SK-N-SH (cell line): ENCODE measurements at regions not wholly inside any gene's neighbourhood (a gene's known extent, or its start where the extent isn't known, plus 50 kb on each side); places are given as distances from the start of the nearest gene placed in this dataset.

Source experiments
- CTCF ChIA-PET: fragments of 300-600, 350-600 bp; formaldehyde crosslinking; extraction: SDS; loops from one replicate; lab custom pipeline; 2021; lab: Yijun Ruan, JAX
- POLR2A ChIA-PET: fragments of 350-600 bp; sonication (Branson Sonifier 250); formaldehyde crosslinking; extraction: SDS; loops from one replicate; lab custom pipeline; 2020; ENCODE audit warnings: antibody characterized with exemption, inconsistent platforms; lab: Yijun Ruan, JAX
- DNase-seq: peaks from one replicate; pipeline ENCODE4 v3.0.0; 2012
- H2AFZ ChIP-seq: fragments of 200-600 bp; sonication (generic); 2 replicates; pipeline ENCODE4 v1.8.1; 2016; ENCODE audit warnings: antibody characterized with exemption, mild to moderate bottlenecking, low read depth
- H3F3A ChIP-seq: fragments of 200-600 bp; sonication (generic); replicated peaks from 2 replicates; pipeline ENCODE3; 2016; ENCODE audit warnings: antibody characterized with exemption, mild to moderate bottlenecking; ENCODE audit not compliant: insufficient read depth
- H3K27ac ChIP-seq, 2 experiments: fragments of 200-500 bp in 1 of 2; fragments of 200-600 bp in 1 of 2; sonication (Bioruptor generic) in 1 of 2; sonication (generic), shearing (Covaris generic) in 1 of 2; 2 replicates each; pipeline versions ENCODE4 v1.5.1 to v1.6.1; 2014 to 2016; ENCODE audit warnings: low read depth in 2 of 2, inconsistent platforms in 1 of 2, low read length in 1 of 2, mild to moderate bottlenecking in 1 of 2, mixed read lengths in 1 of 2
- H3K27me3 ChIP-seq: fragments of 200-600 bp; sonication (generic), shearing (Covaris generic); 2 replicates; pipeline ENCODE4 v1.6.1; 2016; ENCODE audit warnings: mixed run types; ENCODE audit not compliant: insufficient read depth
- H3K36me3 ChIP-seq, 2 experiments: fragments of 200-500 bp in 1 of 2; fragments of 200-600 bp in 1 of 2; sonication (Bioruptor generic) in 1 of 2; sonication (generic) in 1 of 2; replicated peaks in 1 of 2; 2 replicates each; pipeline versions ENCODE3 to v1.5.1; 2014 to 2016; ENCODE audit warnings: low read length in 1 of 2, mild to moderate bottlenecking in 1 of 2; ENCODE audit not compliant: insufficient read depth in 2 of 2, control insufficient read depth in 1 of 2
- H3K4me1 ChIP-seq, 2 experiments: fragments of 200-500 bp in 1 of 2; fragments of 200-600 bp in 1 of 2; sonication (Bioruptor generic) in 1 of 2; sonication (generic), shearing (Covaris generic) in 1 of 2; 2 replicates each; pipeline versions ENCODE4 v1.5.1 to v1.6.1; 2014 to 2016; ENCODE audit warnings: low read depth in 1 of 2, low read length in 1 of 2, mixed run types in 1 of 2; ENCODE audit not compliant: insufficient read depth in 2 of 2, control insufficient read depth in 1 of 2
- H3K4me2 ChIP-seq: fragments of 200-600 bp; sonication (generic), shearing (Covaris generic); 2 replicates; pipeline ENCODE4 v1.6.1; 2017; ENCODE audit warnings: mixed run types
- H3K4me3 ChIP-seq, 2 experiments: fragments of 200-500 bp in 1 of 2; fragments of 200-600 bp in 1 of 2; sonication (Bioruptor generic) in 1 of 2; sonication (generic), shearing (Covaris generic) in 1 of 2; 2 replicates each; pipeline versions ENCODE4 v1.5.1 to v1.8.1; 2014 to 2016; ENCODE audit warnings: low read depth in 2 of 2, inconsistent platforms in 1 of 2, low read length in 1 of 2, mild to moderate bottlenecking in 1 of 2, mixed read lengths in 1 of 2, moderate library complexity in 1 of 2
- H3K79me2 ChIP-seq: fragments of 200-600 bp; sonication (generic); 2 replicates; pipeline ENCODE4 v1.8.1; 2017; ENCODE audit warnings: mild to moderate bottlenecking; ENCODE audit not compliant: insufficient read depth
- H3K9ac ChIP-seq: fragments of 200-600 bp; sonication (generic); 2 replicates; pipeline ENCODE4 v1.6.1; 2017; ENCODE audit warnings: mixed run types
- H3K9me2 ChIP-seq: fragments of 200-600 bp; sonication (generic); 2 replicates; pipeline ENCODE4 v1.6.1; 2017; ENCODE audit warnings: mixed run types
- H3K9me3 ChIP-seq: fragments of 200-600 bp; sonication (generic); 2 replicates; pipeline ENCODE4 v1.6.1; 2017; ENCODE audit warnings: mixed run types, mild to moderate bottlenecking, moderate library complexity
- H4K20me1 ChIP-seq: fragments of 200-600 bp; sonication (generic); 2 replicates; pipeline ENCODE4 v1.6.1; 2017; ENCODE audit warnings: mild to moderate bottlenecking, mixed run types; ENCODE audit not compliant: insufficient read depth
- EZH2phosphoT487 ChIP-seq: fragments of 200-600 bp; sonication (generic); IDR thresholded peaks from 2 replicates; pipeline ENCODE4 v1.6.1; 2017; ENCODE audit warnings: low read depth, mixed run types, mild to moderate bottlenecking, antibody characterized with exemption, moderate library complexity, borderline replicate concordance
- FOSL2 ChIP-seq: IDR thresholded peaks from 2 replicates; pipeline ENCODE4 v1.4.0; 2012; ENCODE audit warnings: low read depth, mild to moderate bottlenecking, moderate library complexity, borderline replicate concordance
- GATA2 ChIP-seq: sonication (generic); formaldehyde crosslinking; IDR thresholded peaks from 2 replicates; pipeline ENCODE4 v1.5.0; 2020; ENCODE audit warnings: mild to moderate bottlenecking, missing genetic modification reagents
- NRF1 ChIP-seq: IDR thresholded peaks from 2 replicates; pipeline ENCODE4 v1.6.1; 2012; ENCODE audit warnings: low read depth, mild to moderate bottlenecking, low read length
- POLR2AphosphoS5 ChIP-seq: IDR thresholded peaks from 2 replicates; pipeline ENCODE4 v1.6.1; 2012; ENCODE audit warnings: low read depth, low read length
- RXRA ChIP-seq: IDR thresholded peaks from 2 replicates; pipeline ENCODE4 v1.4.0; 2012; ENCODE audit warnings: low read depth, mild to moderate bottlenecking, borderline replicate concordance
- TCF12 ChIP-seq: IDR thresholded peaks from 2 replicates; pipeline ENCODE4 v1.4.0; 2012
- TEAD4 ChIP-seq: IDR thresholded peaks from 2 replicates; pipeline ENCODE4 v1.4.0; 2012; ENCODE audit warnings: mild to moderate bottlenecking, borderline replicate concordance; ENCODE audit not compliant: insufficient read depth
- YY1 ChIP-seq: IDR thresholded peaks from 2 replicates; pipeline ENCODE4 v1.4.0; 2012; ENCODE audit warnings: low read depth, mild to moderate bottlenecking
- WGBS: methylation state at CpG from one replicate; pipeline ENCODE4 v1.1.6; 2017; ENCODE audit warnings: low lambda C conversion rate; 5-methylcytosine and 5-hydroxymethylcytosine counted together
- TF ChIP-seq, protein P1 (sequence below): IDR thresholded peaks from 2 replicates; pipeline ENCODE4 v1.4.0; 2012; ENCODE audit warnings: low read depth, borderline replicate concordance
- TF ChIP-seq, protein P2 (sequence below): fragments of 150-350 bp; IDR thresholded peaks from 2 replicates; pipeline ENCODE4 v1.6.1; 2017; ENCODE audit warnings: antibody characterized with exemption, low read length, low read depth, borderline replicate concordance
- TF ChIP-seq, protein P3 (sequence below): fragments of 200-600 bp; sonication (generic); IDR thresholded peaks from 2 replicates; pipeline ENCODE4 v1.6.1; 2017; ENCODE audit warnings: antibody characterized with exemption, mild to moderate bottlenecking, moderate library complexity
- TF ChIP-seq, protein P4 (sequence below): fragments of 150-350 bp; IDR thresholded peaks from 2 replicates; pipeline ENCODE4 v1.6.1; 2016; ENCODE audit warnings: mild to moderate bottlenecking, low read depth, low read length
- TF ChIP-seq, protein P5 (sequence below): IDR thresholded peaks from 2 replicates; pipeline ENCODE4; 2012
- TF ChIP-seq, protein P6 (sequence below): IDR thresholded peaks from 2 replicates; pipeline ENCODE4 v1.6.1; 2012; ENCODE audit warnings: mild to moderate bottlenecking, low read depth, low read length, moderate library complexity

DNA sequence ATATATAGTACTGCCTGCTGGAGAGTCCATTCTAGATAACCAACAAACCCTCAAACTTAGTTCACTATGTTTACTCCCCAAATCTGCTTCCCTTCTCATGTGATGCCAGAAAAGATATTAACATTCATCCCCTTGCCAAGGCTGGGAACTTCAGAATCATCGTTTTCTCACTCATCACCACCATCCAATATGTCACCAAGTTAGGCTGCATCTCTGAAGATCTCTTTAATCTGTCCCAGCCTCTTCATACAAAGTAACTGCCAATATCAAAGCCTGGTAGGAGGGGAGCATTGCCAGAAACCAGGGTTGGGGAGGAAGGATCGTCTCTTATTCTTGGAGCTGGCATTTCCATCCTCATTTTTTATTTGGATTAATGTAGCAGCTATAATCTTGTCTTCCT lies 71.6 kb downstream of the XCL2 start:
- no peaks in the 10 kb centered on the region for H3K36me3 ChIP-seq
- H3F3A ChIP-seq, result peaks cover 49% of the 10 kb centered on the region
- no peak overlapping the region for H3K4me3 ChIP-seq
- no peaks in the 10 kb centered on the region for H3K27me3 ChIP-seq
- H3K4me2 ChIP-seq, result no peak overlapping the region
- no peak overlapping the region for H2AFZ ChIP-seq
- ChIA-PET POLR2A (no interaction called here), CTCF (no interaction called here)
- H3K79me2 ChIP-seq, result no peaks in the 10 kb centered on the region
- peaks cover 29 to 34% of the 10 kb centered on the region in 2 experiments for H3K4me1 ChIP-seq
- H3K9me2 ChIP-seq, result no peaks in the 10 kb centered on the region
- no peak overlapping the region for H3K9ac ChIP-seq
- 83% methylated on average over 2 of the region's 2 CpGs for WGBS
- H3K27ac ChIP-seq, result no peak overlapping the region
- no peak for DNase-seq
- no peaks in the 10 kb centered on the region for H3K9me3 ChIP-seq
- H4K20me1 ChIP-seq, result no peaks in the 10 kb centered on the region
- TF ChIP-seq, protein P1, sequence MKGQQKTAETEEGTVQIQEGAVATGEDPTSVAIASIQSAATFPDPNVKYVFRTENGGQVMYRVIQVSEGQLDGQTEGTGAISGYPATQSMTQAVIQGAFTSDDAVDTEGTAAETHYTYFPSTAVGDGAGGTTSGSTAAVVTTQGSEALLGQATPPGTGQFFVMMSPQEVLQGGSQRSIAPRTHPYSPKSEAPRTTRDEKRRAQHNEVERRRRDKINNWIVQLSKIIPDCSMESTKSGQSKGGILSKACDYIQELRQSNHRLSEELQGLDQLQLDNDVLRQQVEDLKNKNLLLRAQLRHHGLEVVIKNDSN, result no peak
- TF ChIP-seq, protein P2, sequence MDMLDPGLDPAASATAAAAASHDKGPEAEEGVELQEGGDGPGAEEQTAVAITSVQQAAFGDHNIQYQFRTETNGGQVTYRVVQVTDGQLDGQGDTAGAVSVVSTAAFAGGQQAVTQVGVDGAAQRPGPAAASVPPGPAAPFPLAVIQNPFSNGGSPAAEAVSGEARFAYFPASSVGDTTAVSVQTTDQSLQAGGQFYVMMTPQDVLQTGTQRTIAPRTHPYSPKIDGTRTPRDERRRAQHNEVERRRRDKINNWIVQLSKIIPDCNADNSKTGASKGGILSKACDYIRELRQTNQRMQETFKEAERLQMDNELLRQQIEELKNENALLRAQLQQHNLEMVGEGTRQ, result no peak
- TF ChIP-seq EZH2phosphoT487, result no peak
- TF ChIP-seq YY1, result no peak
- no peak for TF ChIP-seq POLR2AphosphoS5
- TF ChIP-seq, protein P3, sequence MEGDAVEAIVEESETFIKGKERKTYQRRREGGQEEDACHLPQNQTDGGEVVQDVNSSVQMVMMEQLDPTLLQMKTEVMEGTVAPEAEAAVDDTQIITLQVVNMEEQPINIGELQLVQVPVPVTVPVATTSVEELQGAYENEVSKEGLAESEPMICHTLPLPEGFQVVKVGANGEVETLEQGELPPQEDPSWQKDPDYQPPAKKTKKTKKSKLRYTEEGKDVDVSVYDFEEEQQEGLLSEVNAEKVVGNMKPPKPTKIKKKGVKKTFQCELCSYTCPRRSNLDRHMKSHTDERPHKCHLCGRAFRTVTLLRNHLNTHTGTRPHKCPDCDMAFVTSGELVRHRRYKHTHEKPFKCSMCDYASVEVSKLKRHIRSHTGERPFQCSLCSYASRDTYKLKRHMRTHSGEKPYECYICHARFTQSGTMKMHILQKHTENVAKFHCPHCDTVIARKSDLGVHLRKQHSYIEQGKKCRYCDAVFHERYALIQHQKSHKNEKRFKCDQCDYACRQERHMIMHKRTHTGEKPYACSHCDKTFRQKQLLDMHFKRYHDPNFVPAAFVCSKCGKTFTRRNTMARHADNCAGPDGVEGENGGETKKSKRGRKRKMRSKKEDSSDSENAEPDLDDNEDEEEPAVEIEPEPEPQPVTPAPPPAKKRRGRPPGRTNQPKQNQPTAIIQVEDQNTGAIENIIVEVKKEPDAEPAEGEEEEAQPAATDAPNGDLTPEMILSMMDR, result no peak
- no peak for TF ChIP-seq FOSL2
- no peak for TF ChIP-seq TEAD4
- no peak for TF ChIP-seq GATA2 (CRISPR knock-in tag)
- TF ChIP-seq RXRA, result no peak
- TF ChIP-seq, protein P4, sequence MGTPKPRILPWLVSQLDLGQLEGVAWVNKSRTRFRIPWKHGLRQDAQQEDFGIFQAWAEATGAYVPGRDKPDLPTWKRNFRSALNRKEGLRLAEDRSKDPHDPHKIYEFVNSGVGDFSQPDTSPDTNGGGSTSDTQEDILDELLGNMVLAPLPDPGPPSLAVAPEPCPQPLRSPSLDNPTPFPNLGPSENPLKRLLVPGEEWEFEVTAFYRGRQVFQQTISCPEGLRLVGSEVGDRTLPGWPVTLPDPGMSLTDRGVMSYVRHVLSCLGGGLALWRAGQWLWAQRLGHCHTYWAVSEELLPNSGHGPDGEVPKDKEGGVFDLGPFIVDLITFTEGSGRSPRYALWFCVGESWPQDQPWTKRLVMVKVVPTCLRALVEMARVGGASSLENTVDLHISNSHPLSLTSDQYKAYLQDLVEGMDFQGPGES, result no peak
- TF ChIP-seq, protein P5, sequence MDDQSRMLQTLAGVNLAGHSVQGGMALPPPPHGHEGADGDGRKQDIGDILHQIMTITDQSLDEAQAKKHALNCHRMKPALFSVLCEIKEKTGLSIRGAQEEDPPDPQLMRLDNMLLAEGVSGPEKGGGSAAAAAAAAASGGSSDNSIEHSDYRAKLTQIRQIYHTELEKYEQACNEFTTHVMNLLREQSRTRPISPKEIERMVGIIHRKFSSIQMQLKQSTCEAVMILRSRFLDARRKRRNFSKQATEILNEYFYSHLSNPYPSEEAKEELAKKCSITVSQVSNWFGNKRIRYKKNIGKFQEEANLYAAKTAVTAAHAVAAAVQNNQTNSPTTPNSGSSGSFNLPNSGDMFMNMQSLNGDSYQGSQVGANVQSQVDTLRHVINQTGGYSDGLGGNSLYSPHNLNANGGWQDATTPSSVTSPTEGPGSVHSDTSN, result no peak
- no peak for TF ChIP-seq TCF12
- TF ChIP-seq, protein P6, sequence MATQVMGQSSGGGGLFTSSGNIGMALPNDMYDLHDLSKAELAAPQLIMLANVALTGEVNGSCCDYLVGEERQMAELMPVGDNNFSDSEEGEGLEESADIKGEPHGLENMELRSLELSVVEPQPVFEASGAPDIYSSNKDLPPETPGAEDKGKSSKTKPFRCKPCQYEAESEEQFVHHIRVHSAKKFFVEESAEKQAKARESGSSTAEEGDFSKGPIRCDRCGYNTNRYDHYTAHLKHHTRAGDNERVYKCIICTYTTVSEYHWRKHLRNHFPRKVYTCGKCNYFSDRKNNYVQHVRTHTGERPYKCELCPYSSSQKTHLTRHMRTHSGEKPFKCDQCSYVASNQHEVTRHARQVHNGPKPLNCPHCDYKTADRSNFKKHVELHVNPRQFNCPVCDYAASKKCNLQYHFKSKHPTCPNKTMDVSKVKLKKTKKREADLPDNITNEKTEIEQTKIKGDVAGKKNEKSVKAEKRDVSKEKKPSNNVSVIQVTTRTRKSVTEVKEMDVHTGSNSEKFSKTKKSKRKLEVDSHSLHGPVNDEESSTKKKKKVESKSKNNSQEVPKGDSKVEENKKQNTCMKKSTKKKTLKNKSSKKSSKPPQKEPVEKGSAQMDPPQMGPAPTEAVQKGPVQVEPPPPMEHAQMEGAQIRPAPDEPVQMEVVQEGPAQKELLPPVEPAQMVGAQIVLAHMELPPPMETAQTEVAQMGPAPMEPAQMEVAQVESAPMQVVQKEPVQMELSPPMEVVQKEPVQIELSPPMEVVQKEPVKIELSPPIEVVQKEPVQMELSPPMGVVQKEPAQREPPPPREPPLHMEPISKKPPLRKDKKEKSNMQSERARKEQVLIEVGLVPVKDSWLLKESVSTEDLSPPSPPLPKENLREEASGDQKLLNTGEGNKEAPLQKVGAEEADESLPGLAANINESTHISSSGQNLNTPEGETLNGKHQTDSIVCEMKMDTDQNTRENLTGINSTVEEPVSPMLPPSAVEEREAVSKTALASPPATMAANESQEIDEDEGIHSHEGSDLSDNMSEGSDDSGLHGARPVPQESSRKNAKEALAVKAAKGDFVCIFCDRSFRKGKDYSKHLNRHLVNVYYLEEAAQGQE, result no peak
- no peak for TF ChIP-seq NRF1
